ENCODE measurements at regions not wholly inside any gene's neighbourhood (a gene's known extent, or its start where the extent isn't known, plus 50 kb on each side); places are given as distances from the start of the nearest gene placed in this dataset.

GRCh38 chr3:191074511-191074910 lies 124.5 kb upstream of the OSTN start:
- H3K36me3 ChIP-seq (ENCODE audit: control insufficient read depth, insufficient read depth, low read length), result no peaks in the 10 kb centered on the region
- Mint-ChIP-seq H3K9me3 (peaks cover 0 to 17% (median 6%) of the 10 kb centered on the region in 7 donors), H3K4me1 (no peaks in the 10 kb centered on the region), H3K27ac (no peak overlapping the region), H3K4me3 (no peak overlapping the region), H3K27me3 (no peaks in the 10 kb centered on the region), H3K36me3 (no peaks in the 10 kb centered on the region)
- no peaks in the 10 kb centered on the region for H3K4me1 ChIP-seq (ENCODE audit: control insufficient read depth, insufficient read depth, low read length, poor library complexity, severe bottlenecking)
- H3K27ac ChIP-seq (ENCODE audit: insufficient read depth, low read length, poor library complexity, severe bottlenecking), result no peak overlapping the region
- DNase-seq (no peak), ATAC-seq (ENCODE audit: low read depth in 2 of 2) (no peak)
- H3K27me3 ChIP-seq (ENCODE audit: control insufficient read depth, insufficient read depth, low read length), result no peaks in the 10 kb centered on the region
- no peak overlapping the region for H3K4me3 ChIP-seq (ENCODE audit: low read depth, low read length)
- peaks cover 0 to 3% of the 10 kb centered on the region in 2 experiments for H3K9me3 ChIP-seq (ENCODE audit: control insufficient read depth in 2 of 2, low read length in 2 of 2)

GRCh38 chr3:191070762-191071403 lies 128.2 kb upstream of the OSTN start:
- no peaks in the 10 kb centered on the region for H3K36me3 Mint-ChIP-seq
- no peak for DNase-seq
- Histone ChIP-seq H3K27me3 (ENCODE audit: control insufficient read depth, insufficient read depth, low read length) (no peaks in the 10 kb centered on the region), H3K27ac (ENCODE audit: insufficient read depth, low read length, poor library complexity, severe bottlenecking) (no peak overlapping the region), H3K9me3 (ENCODE audit: control insufficient read depth in 2 of 2, low read length in 2 of 2) (no peaks in the 10 kb centered on the region), H3K4me1 (ENCODE audit: control insufficient read depth, insufficient read depth, low read length, poor library complexity, severe bottlenecking) (no peaks in the 10 kb centered on the region), H3K36me3 (ENCODE audit: control insufficient read depth, insufficient read depth, low read length) (no peaks in the 10 kb centered on the region), H3K4me3 (ENCODE audit: low read depth, low read length) (no peak overlapping the region)
- peaks cover 0 to 3% (median 1%) of the 10 kb centered on the region in 7 donors for H3K9me3 Mint-ChIP-seq
- H3K27ac Mint-ChIP-seq, result no peak overlapping the region
- ATAC-seq (ENCODE audit: low read depth in 2 of 2), result no peak
- H3K4me3 Mint-ChIP-seq, result no peak overlapping the region
- no peaks in the 10 kb centered on the region for H3K27me3 Mint-ChIP-seq
- H3K4me1 Mint-ChIP-seq, result no peaks in the 10 kb centered on the region

GRCh38 chr3:191070201-191070600 lies 128.8 kb upstream of the OSTN start:
- Histone ChIP-seq H3K4me1 (ENCODE audit: control insufficient read depth, insufficient read depth, low read length, poor library complexity, severe bottlenecking) (no peaks in the 10 kb centered on the region), H3K9me3 (ENCODE audit: control insufficient read depth in 2 of 2, low read length in 2 of 2) (no peaks in the 10 kb centered on the region), H3K27me3 (ENCODE audit: control insufficient read depth, insufficient read depth, low read length) (no peaks in the 10 kb centered on the region), H3K27ac (ENCODE audit: insufficient read depth, low read length, poor library complexity, severe bottlenecking) (no peak overlapping the region), H3K36me3 (ENCODE audit: control insufficient read depth, insufficient read depth, low read length) (no peaks in the 10 kb centered on the region), H3K4me3 (ENCODE audit: low read depth, low read length) (no peak overlapping the region)
- Mint-ChIP-seq H3K4me3 (no peak overlapping the region), H3K4me1 (no peaks in the 10 kb centered on the region), H3K36me3 (no peaks in the 10 kb centered on the region), H3K27me3 (no peaks in the 10 kb centered on the region), H3K27ac (no peak overlapping the region), H3K9me3 (peaks cover 0 to 3% (median 0%) of the 10 kb centered on the region in 7 donors)
- ATAC-seq (ENCODE audit: low read depth in 2 of 2), result no peak
- DNase-seq, result no peak

GRCh38 chr3:191068946-191069813 lies 129.9 kb upstream of the OSTN start:
- no peaks in the 10 kb centered on the region for H3K27me3 Mint-ChIP-seq
- H3K4me1 ChIP-seq (ENCODE audit: control insufficient read depth, insufficient read depth, low read length, poor library complexity, severe bottlenecking), result no peaks in the 10 kb centered on the region
- no peak overlapping the region for H3K27ac ChIP-seq (ENCODE audit: insufficient read depth, low read length, poor library complexity, severe bottlenecking)
- DNase-seq (no peak), ATAC-seq (ENCODE audit: low read depth in 2 of 2) (no peak)
- H3K27me3 ChIP-seq (ENCODE audit: control insufficient read depth, insufficient read depth, low read length), result no peaks in the 10 kb centered on the region
- H3K27ac Mint-ChIP-seq, result no peak overlapping the region
- H3K36me3 Mint-ChIP-seq, result no peaks in the 10 kb centered on the region
- H3K9me3 ChIP-seq (ENCODE audit: control insufficient read depth in 2 of 2, low read length in 2 of 2), result no peaks in the 10 kb centered on the region
- H3K9me3 Mint-ChIP-seq, result peaks cover 0 to 3% (median 0%) of the 10 kb centered on the region in 7 donors
- H3K4me3 ChIP-seq (ENCODE audit: low read depth, low read length), result no peak overlapping the region
- no peak overlapping the region for H3K4me3 Mint-ChIP-seq
- no peaks in the 10 kb centered on the region for H3K4me1 Mint-ChIP-seq
- H3K36me3 ChIP-seq (ENCODE audit: control insufficient read depth, insufficient read depth, low read length), result no peaks in the 10 kb centered on the region

DNA sequence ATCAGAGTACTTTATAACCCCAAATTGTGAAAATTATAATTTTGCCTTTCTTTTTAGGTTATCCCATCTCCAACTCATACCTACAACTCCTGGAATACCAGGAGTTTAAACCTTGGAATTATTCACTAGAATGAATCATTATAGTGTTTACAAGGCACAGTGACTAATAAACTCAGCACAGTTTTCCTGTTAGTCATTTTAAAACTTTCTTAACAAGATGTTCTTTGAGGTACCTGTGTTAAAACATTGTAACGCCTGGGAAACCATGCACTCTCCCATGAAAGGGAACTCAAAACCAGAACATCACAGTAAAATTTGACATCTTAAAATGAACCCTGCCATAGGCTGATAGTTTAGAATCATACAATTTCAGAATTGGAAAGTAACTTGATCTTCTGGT lies 132.4 kb upstream of the OSTN start:
- DNase-seq, result no peak
- no peaks in the 10 kb centered on the region for H3K27me3 Mint-ChIP-seq
- H3K27ac Mint-ChIP-seq, result no peak overlapping the region
- no peaks in the 10 kb centered on the region for H3K36me3 Mint-ChIP-seq
- H3K36me3 ChIP-seq (ENCODE audit: control insufficient read depth, insufficient read depth, low read length), result no peaks in the 10 kb centered on the region
- no peak overlapping the region for H3K4me3 Mint-ChIP-seq
- H3K4me1 Mint-ChIP-seq, result no peaks in the 10 kb centered on the region
- no peak for ATAC-seq (ENCODE audit: low read depth in 2 of 2)
- H3K4me3 ChIP-seq (ENCODE audit: low read depth, low read length), result no peak overlapping the region
- no peaks in the 10 kb centered on the region for H3K9me3 ChIP-seq (ENCODE audit: control insufficient read depth in 2 of 2, low read length in 2 of 2)
- no peak overlapping the region for H3K27ac ChIP-seq (ENCODE audit: insufficient read depth, low read length, poor library complexity, severe bottlenecking)
- peaks cover 0 to 2% (median 0%) of the 10 kb centered on the region in 7 donors for H3K9me3 Mint-ChIP-seq
- H3K4me1 ChIP-seq (ENCODE audit: control insufficient read depth, insufficient read depth, low read length, poor library complexity, severe bottlenecking), result no peaks in the 10 kb centered on the region
- no peaks in the 10 kb centered on the region for H3K27me3 ChIP-seq (ENCODE audit: control insufficient read depth, insufficient read depth, low read length)

DNA sequence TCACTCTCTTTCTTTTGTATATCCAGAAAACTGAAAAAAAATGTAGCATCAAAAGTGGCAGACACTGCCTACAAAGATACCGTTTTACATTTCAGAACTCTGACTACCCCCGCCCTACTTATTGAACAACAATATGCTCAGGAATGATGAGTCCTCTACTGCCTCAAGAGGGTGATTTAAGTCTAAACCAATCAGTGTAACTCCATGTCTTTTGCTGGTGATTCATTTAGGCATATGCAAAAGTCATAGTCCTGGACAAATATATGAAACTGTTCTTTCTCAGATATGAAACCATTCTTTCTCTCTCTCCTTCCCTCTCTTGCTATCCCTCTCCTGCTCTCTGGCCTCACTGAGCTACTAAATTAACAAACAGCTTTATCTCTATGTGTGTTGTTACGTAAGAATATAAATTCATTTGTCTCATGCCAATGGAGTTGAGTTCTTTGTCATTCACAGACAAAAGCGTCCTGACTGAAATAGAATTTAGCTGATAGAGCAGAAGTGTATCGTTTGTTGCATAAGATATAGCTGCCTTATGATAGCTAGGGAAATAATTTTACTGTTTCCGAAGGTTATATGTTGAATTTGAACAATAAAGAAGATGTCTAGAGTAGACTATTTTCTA lies 133.7 kb upstream of the OSTN start:
- Mint-ChIP-seq H3K36me3 (no peaks in the 10 kb centered on the region), H3K4me3 (no peak overlapping the region)

GRCh38 chr3:191051037-191051436 lies 148.0 kb upstream of the OSTN start:
- Histone ChIP-seq H3K36me3 (ENCODE audit: control insufficient read depth, insufficient read depth, low read length) (no peaks in the 10 kb centered on the region), H3K9me3 (ENCODE audit: control insufficient read depth in 2 of 2, low read length in 2 of 2) (no peaks in the 10 kb centered on the region), H3K4me1 (ENCODE audit: control insufficient read depth, insufficient read depth, low read length, poor library complexity, severe bottlenecking) (no peaks in the 10 kb centered on the region), H3K27me3 (ENCODE audit: control insufficient read depth, insufficient read depth, low read length) (no peaks in the 10 kb centered on the region), H3K27ac (ENCODE audit: insufficient read depth, low read length, poor library complexity, severe bottlenecking) (no peak overlapping the region), H3K4me3 (ENCODE audit: low read depth, low read length) (no peak overlapping the region)
- no peak overlapping the region for H3K27ac Mint-ChIP-seq
- H3K9me3 Mint-ChIP-seq, result peaks cover 0 to 4% (median 0%) of the 10 kb centered on the region in 7 donors
- DNase-seq, result no peak
- no peak overlapping the region for H3K4me3 Mint-ChIP-seq
- ATAC-seq (ENCODE audit: low read depth in 2 of 2), result no peak
- H3K27me3 Mint-ChIP-seq, result no peaks in the 10 kb centered on the region
- no peaks in the 10 kb centered on the region for H3K36me3 Mint-ChIP-seq
- H3K4me1 Mint-ChIP-seq, result no peaks in the 10 kb centered on the region

More for the DNA sequence above, 133.7 kb upstream of the OSTN start:
- H3K27me3 Mint-ChIP-seq, result no peaks in the 10 kb centered on the region
- H3K9me3 Mint-ChIP-seq, result peaks cover 0 to 1% (median 0%) of the 10 kb centered on the region in 7 donors
- no peaks in the 10 kb centered on the region for H3K4me1 ChIP-seq (ENCODE audit: control insufficient read depth, insufficient read depth, low read length, poor library complexity, severe bottlenecking)
- no peak overlapping the region for H3K27ac Mint-ChIP-seq
- ATAC-seq (ENCODE audit: low read depth in 2 of 2), result no peak
- H3K27ac ChIP-seq (ENCODE audit: insufficient read depth, low read length, poor library complexity, severe bottlenecking), result no peak overlapping the region
- no peak overlapping the region for H3K4me3 ChIP-seq (ENCODE audit: low read depth, low read length)
- H3K27me3 ChIP-seq (ENCODE audit: control insufficient read depth, insufficient read depth, low read length), result no peaks in the 10 kb centered on the region
- H3K36me3 ChIP-seq (ENCODE audit: control insufficient read depth, insufficient read depth, low read length), result no peaks in the 10 kb centered on the region
- DNase-seq, result no peak
- H3K9me3 ChIP-seq (ENCODE audit: control insufficient read depth in 2 of 2, low read length in 2 of 2), result no peaks in the 10 kb centered on the region
- no peaks in the 10 kb centered on the region for H3K4me1 Mint-ChIP-seq

Measured in CD4-positive, CD25-positive, alpha-beta regulatory T cell (primary cell).